ENCODE measurements at regions not wholly inside any gene's neighbourhood (a gene's known extent, or its start where the extent isn't known, plus 50 kb on each side); places are given as distances from the start of the nearest gene placed in this dataset.

DNA sequence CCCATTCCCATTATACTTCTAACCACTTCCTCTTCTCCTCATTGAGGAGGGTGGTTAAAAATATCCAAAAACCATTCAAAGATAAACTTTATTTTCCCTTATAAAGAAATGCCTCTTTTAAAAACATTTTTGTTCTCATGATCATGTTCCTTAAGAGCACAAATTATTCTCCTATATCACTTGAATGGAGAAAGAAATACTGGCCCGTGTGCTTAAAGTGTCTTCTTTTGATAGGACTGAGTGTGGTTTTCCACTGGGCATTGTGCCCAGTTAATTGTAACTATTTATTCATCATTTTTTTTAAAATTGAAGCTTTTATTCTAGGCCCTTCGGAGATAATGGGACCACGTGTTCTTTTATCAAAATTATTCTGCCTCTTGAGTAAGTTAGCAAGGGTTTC, 871.5 kb downstream of the QKI start:
- no TSS peak for BruUV-seq (replicated peaks)
- DNase-seq (ENCODE audit: low spot score) (no peak), ATAC-seq (no peak), FAIRE-seq (no peak)
- Histone ChIP-seq H3K36me3 (replicated peaks in 1 of 2; ENCODE audit: control insufficient read depth in 1 of 2, insufficient read depth in 2 of 2, low read length in 2 of 2) (no peaks in the 10 kb centered on the region), H3K27ac (ENCODE audit: extremely low read length, insufficient read depth, low read length) (no peak overlapping the region), H3K27me3 (ENCODE audit: control insufficient read depth in 1 of 2, insufficient read depth in 2 of 2, low read length in 2 of 2) (no peaks in the 10 kb centered on the region), H3K4me3 (replicated peaks in 1 of 3; ENCODE audit: insufficient read depth in 1 of 3, low read depth in 2 of 3, low read length in 3 of 3) (no peak overlapping the region), H3K4me2 (ENCODE audit: low read depth, low read length) (no peak overlapping the region), H4K20me1 (ENCODE audit: insufficient read depth, low read length) (no peaks in the 10 kb centered on the region), H2AFZ (ENCODE audit: low read length) (no peak overlapping the region), H3K9me3 (ENCODE audit: low read length) (peaks cover 92% of the 10 kb centered on the region), H3K9ac (ENCODE audit: insufficient read depth, low read depth, low read length) (no peak overlapping the region), H3K79me2 (ENCODE audit: insufficient read depth, low read length) (no peaks in the 10 kb centered on the region), H3K4me1 (ENCODE audit: insufficient read depth, low read length) (no peaks in the 10 kb centered on the region)
- POLR2A ChIA-PET, result no interaction called here
- TF ChIP-seq ZNF431 (CRISPR knock-in tag; IDR thresholded peaks at IDR 0.05; ENCODE audit: borderline replicate concordance, low read depth) (no peak), ZNF777 (CRISPR knock-in tag; IDR thresholded peaks at IDR 0.05) (no peak), ZNF615 (CRISPR knock-in tag; IDR thresholded peaks at IDR 0.05; ENCODE audit: borderline replicate concordance) (no peak), ZNF569 (CRISPR knock-in tag; IDR thresholded peaks at IDR 0.05; ENCODE audit: borderline replicate concordance) (no peak)
- in situ Hi-C loops (cut with HindIII; ENCODE audit: extremely low pct_ligation_motif_present, low pct_unique_long_range_greater_than_20kb), result no loop called here
- CTCF ChIA-PET (ENCODE audit: low intra/inter-chr PET ratio, low total read pairs), result no interaction called here
- intact Hi-C loops (cut with micrococcal nuclease; ENCODE audit: unreplicated experiment), result no loop called here
- WGBS (ENCODE audit: low lambda C conversion rate), result under 1% methylated on average over 3 of the region's 3 CpGs

- in situ Hi-C loops (cut with HindIII; ENCODE audit: extremely low pct_ligation_motif_present, low pct_unique_long_range_greater_than_20kb), result no loop called here
- TF ChIP-seq RBM22 (optimal IDR thresholded peaks at IDR 0.05; ENCODE audit: low read length) (no peak), DDIT3 (CRISPR knock-in tag; IDR thresholded peaks at IDR 0.05) (no peak), ZZZ3 (CRISPR knock-in tag; IDR thresholded peaks at IDR 0.05; ENCODE audit: borderline replicate concordance) (no peak), ELF3 (CRISPR knock-in tag; IDR thresholded peaks at IDR 0.05) (no peak), ARNT2 (CRISPR knock-in tag; IDR thresholded peaks at IDR 0.05; ENCODE audit: low read depth) (no peak), ZNF557 (CRISPR knock-in tag; IDR thresholded peaks at IDR 0.05) (no peak), ZNF230 (CRISPR knock-in tag; IDR thresholded peaks at IDR 0.05) (no peak), ZIK1 (CRISPR knock-in tag; IDR thresholded peaks at IDR 0.05; ENCODE audit: borderline replicate concordance, low read depth) (no peak), TEAD2 (CRISPR knock-in tag; IDR thresholded peaks at IDR 0.05) (no peak), SOX6 (IDR thresholded peaks at IDR 0.05) (no peak), SOX6 (CRISPR knock-in tag; IDR thresholded peaks at IDR 0.05) (no peak), ZSCAN30 (CRISPR knock-in tag; IDR thresholded peaks at IDR 0.05) (no peak), ARID3A (IDR thresholded peaks at IDR 0.05; ENCODE audit: low read depth, low read length) (no peak), ZNF615 (CRISPR knock-in tag; IDR thresholded peaks at IDR 0.05; ENCODE audit: borderline replicate concordance) (no peak), ZFP82 (CRISPR knock-in tag; IDR thresholded peaks at IDR 0.05; ENCODE audit: borderline replicate concordance) (no peak)
- TF ChIP-seq, protein P1, sequence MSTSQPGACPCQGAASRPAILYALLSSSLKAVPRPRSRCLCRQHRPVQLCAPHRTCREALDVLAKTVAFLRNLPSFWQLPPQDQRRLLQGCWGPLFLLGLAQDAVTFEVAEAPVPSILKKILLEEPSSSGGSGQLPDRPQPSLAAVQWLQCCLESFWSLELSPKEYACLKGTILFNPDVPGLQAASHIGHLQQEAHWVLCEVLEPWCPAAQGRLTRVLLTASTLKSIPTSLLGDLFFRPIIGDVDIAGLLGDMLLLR (CRISPR knock-in tag; IDR thresholded peaks at IDR 0.05), result no peak
- ChIA-PET POLR2A (no interaction called here), CTCF (ENCODE audit: low intra/inter-chr PET ratio, low total read pairs) (no interaction called here)
- ATAC-seq, result no peak
- Histone ChIP-seq H3K79me2 (ENCODE audit: insufficient read depth, low read length) (no peaks in the 10 kb centered on the region), H2AFZ (ENCODE audit: low read length) (no peak overlapping the region), H3K27me3 (ENCODE audit: control insufficient read depth in 1 of 2, insufficient read depth in 2 of 2, low read length in 2 of 2) (no peaks in the 10 kb centered on the region), H3K36me3 (replicated peaks in 1 of 2; ENCODE audit: control insufficient read depth in 1 of 2, insufficient read depth in 2 of 2, low read length in 2 of 2) (no peaks in the 10 kb centered on the region), H3K4me1 (ENCODE audit: insufficient read depth, low read length) (no peaks in the 10 kb centered on the region), H4K20me1 (ENCODE audit: insufficient read depth, low read length) (no peaks in the 10 kb centered on the region), H3K4me3 (replicated peaks in 1 of 3; ENCODE audit: insufficient read depth in 1 of 3, low read depth in 2 of 3, low read length in 3 of 3) (no peak overlapping the region), H3K9me3 (ENCODE audit: low read length) (peaks cover 93% of the 10 kb centered on the region), H3K4me2 (ENCODE audit: low read depth, low read length) (no peak overlapping the region), H3K27ac (ENCODE audit: extremely low read length, insufficient read depth, low read length) (no peak overlapping the region), H3K9ac (ENCODE audit: insufficient read depth, low read depth, low read length) (no peak overlapping the region)
- intact Hi-C loops (cut with micrococcal nuclease; ENCODE audit: unreplicated experiment), result no loop called here
- no peak for FAIRE-seq
- BruUV-seq (replicated peaks), result no TSS peak
- WGBS (ENCODE audit: low lambda C conversion rate), result 2% methylated on average over 5 of the region's 5 CpGs
- DNase-seq (ENCODE audit: low spot score), result no peak
Observed at GRCh38 chr6:164283574-164283973, 869.1 kb downstream of the QKI start.

Data from HepG2 (cell line).